ENCODE measurements at regions not wholly inside any gene's neighbourhood (a gene's known extent, or its start where the extent isn't known, plus 50 kb on each side); places are given as distances from the start of the nearest gene placed in this dataset.

DNA sequence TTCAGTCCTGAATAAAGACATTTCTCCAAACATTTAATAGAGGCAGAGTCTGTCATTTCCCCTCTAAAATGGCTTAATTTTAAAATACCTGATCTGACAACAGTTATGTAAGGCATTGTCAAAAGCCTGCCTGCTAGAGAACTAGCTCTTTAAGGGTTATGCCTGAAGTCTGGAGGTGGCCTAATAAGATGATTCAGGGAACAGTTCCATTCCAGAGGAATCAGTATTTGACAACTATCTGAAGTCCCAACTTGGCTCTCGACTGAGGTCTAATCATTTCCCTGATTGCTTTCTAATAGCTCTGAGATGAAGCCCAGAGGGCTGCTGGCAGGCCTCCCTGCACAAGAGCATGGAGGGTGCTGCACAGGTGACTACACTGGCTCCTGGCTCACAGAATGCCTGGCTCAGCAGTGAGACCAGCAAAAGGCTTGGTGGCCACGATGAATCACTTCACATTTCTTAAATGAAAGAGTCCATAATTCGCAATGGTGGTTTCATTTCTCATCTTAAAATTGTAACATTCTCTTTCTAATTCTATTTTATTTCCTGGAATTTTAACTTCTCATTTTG, 509.6 kb upstream of the POM121L12 start:
- TF ChIP-seq POLR2A (IDR thresholded peaks at IDR 0.05) (no peak), CTCF (IDR thresholded peaks at IDR 0.05) (no peak), POLR2AphosphoS5 (IDR thresholded peaks at IDR 0.05) (no peak)

Measured in breast epithelium (tissue), 3 donors.